AG10803 (cell line): ENCODE measurements at regions not wholly inside any gene's neighbourhood (a gene's known extent, or its start where the extent isn't known, plus 50 kb on each side); places are given as distances from the start of the nearest gene placed in this dataset.

Experiments
- DNase-seq: peaks from one replicate; pipeline ENCODE4 v3.0.0; 2010; ENCODE audit warnings: low read depth
- H3K4me3 ChIP-seq: 2 replicates; pipeline ENCODE4 v1.5.1; 2011; ENCODE audit warnings: mild to moderate bottlenecking, low read length, control low read depth
- TF ChIP-seq, protein P1 (sequence below): conservative IDR thresholded peaks from 2 replicates; pipeline ENCODE4 v1.5.1; 2011; ENCODE audit warnings: mild to moderate bottlenecking, low read length, control low read depth, inconsistent platforms

DNA sequence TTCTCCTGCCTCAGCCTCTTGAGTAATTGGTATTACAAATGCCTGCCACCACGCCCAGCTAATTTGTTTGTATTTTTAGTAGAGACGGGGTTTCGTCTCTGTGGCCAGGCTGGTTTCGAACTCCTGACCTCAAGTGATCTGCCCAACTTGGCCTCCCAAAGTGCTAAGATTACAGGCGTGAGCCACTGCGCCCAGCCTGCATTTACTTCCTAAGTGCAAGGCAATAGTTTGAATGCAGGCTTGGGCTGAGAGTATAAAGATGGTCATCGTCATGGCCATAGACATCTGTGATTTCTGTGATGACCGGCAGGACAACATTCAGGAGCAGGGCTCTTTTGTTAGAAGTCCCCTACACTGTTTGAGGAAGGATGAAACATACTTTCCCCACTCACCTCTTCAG is 393.9 kb upstream of the SHH start:
- H3K4me3 ChIP-seq = no peak overlapping the region
- no peak for DNase-seq
- TF ChIP-seq, protein P1, sequence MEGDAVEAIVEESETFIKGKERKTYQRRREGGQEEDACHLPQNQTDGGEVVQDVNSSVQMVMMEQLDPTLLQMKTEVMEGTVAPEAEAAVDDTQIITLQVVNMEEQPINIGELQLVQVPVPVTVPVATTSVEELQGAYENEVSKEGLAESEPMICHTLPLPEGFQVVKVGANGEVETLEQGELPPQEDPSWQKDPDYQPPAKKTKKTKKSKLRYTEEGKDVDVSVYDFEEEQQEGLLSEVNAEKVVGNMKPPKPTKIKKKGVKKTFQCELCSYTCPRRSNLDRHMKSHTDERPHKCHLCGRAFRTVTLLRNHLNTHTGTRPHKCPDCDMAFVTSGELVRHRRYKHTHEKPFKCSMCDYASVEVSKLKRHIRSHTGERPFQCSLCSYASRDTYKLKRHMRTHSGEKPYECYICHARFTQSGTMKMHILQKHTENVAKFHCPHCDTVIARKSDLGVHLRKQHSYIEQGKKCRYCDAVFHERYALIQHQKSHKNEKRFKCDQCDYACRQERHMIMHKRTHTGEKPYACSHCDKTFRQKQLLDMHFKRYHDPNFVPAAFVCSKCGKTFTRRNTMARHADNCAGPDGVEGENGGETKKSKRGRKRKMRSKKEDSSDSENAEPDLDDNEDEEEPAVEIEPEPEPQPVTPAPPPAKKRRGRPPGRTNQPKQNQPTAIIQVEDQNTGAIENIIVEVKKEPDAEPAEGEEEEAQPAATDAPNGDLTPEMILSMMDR = no peak

DNA sequence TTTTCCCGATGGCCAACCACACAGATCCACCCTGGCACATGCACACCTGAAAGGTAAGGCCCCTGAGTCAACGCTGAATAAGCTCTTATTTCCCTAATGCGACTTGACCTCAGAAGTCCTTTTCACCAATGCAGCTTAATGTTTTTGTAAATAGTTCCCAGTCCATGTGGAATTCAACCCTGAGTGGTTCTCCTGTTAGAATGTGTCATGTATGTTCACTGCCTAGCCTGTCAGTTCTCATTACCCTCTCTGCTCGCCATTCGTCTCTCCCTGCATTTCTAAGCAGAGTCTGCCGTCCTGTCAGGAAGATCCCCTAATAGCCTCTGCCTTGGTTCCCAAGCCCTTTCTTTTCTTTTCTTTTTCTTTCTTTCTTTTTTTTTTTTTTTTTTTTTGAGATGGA is 392.6 kb upstream of the SHH start:
- TF ChIP-seq, protein P1 = no peak
- no peak overlapping the region for H3K4me3 ChIP-seq
- no peak for DNase-seq

- no peak for DNase-seq
These were observed 391.7 kb upstream of the SHH start for GRCh38 chr7:156203923-156204322.

DNA sequence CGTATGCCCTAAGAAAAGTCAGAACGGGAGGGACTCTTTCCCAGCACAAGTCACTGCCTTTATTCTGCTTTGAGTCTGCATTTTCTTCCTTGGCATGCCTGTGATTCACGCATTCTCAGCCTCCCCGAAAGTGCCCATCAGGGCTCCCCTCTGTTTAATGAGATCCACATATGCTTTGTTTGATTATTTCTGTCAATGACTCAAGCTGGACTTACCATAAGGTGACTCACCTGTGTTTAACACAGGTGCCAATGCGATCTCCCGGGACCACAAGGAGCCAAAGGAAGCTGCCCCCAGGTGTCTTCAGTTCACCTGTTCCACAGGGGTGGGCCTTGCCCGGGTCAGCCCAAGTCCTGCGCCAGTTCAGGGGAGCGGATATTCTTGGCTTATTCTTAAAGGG is 386.0 kb upstream of the SHH start:
- TF ChIP-seq, protein P1 = no peak
- DNase-seq = no peak
- no peak overlapping the region for H3K4me3 ChIP-seq

More at GRCh38 chr7:156203923-156204322, 391.7 kb upstream of the SHH start:
- TF ChIP-seq, protein P1 = no peak
- no peak overlapping the region for H3K4me3 ChIP-seq

DNA sequence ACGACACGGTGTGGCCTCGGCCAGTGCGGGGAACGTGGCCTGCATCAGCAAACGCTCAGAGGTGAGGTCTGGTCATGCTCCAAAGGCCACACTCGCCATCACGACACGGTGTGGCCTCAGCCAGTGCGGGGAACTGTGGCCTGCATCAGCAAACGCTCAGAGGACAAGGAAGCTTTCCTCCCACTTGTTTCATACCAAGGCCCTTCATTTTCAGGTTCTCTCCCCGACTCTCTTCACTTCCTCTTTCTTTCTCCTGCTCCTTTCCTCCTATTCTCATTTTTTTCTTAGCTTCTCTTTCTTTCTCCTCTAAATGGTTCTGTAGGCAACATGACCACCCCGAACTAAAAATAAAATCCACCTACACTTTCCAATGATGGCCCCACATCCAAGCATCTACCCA is 384.4 kb upstream of the SHH start:
- TF ChIP-seq, protein P1 = no peak
- H3K4me3 ChIP-seq = no peak overlapping the region
- no peak for DNase-seq

DNA sequence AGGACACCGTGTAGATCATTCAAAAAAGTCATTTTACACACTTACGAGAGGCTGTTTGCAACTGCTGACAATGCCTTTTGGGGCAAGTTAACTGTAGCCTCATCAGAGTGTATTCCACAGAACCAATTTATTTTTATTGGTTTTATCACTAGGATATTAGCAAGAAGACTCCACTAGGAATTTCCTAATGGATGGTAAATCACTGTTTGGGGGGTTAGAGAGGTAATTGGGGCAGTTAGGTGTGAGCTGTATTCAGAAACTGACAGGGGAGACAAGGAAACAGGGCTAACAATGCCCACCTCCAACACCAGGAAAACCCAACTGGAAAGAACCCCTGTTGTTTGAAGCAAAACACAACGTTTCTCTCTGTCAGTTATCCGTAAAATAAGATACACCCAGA is 383.0 kb upstream of the SHH start:
- DNase-seq = no peak
- no peak overlapping the region for H3K4me3 ChIP-seq
- TF ChIP-seq, protein P1 = no peak

DNA sequence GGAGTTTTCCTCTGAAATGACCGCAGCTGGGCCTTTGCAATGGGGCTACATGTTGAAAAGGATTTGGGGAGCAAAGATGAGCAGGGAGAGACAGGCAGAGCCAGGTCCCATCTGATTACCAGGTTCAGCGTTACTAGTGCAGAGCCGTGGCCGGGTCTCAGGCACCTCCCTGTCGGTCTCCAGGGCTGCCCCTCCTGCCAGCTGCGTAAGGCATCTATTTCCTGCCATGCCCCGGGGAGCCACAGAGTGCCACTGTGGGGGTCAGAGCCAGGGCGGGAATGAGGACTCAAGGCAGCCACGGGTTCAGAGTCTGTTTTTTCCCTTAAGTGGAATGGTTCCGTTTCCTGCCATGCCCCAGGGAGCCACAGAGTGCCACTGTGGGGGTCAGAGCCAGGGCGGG is 382.6 kb upstream of the SHH start:
- DNase-seq = no peak

More for the DNA sequence above, 382.6 kb upstream of the SHH start:
- TF ChIP-seq, protein P1 = no peak
- no peak overlapping the region for H3K4me3 ChIP-seq
